ENCODE measurements at regions not wholly inside any gene's neighbourhood (a gene's known extent, or its start where the extent isn't known, plus 50 kb on each side); places are given as distances from the start of the nearest gene placed in this dataset.
A peak's percentile ranks its signal among the peaks of the same experiment; 100 is the strongest.

DNA sequence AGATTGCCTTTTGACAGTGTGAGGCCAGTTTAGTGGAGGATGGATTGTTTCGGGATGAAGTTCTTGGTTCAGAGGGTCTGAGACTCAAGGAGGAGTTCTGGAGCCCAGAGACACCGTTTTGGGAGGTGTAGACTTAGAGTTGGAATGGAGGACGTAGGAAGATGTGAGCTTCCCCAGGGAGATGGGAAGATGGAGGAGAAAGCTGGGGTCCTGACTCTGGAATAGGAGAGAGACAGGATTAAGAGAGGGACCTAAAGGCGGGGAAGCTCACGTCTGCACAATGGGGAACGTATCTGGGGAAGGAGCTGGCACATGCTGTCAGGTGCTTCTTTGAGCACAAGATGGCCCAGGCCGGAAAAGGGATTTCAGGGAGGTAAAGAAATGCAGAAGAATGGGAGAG lies 71.3 kb upstream of the CLDN5 start (continued):
- TF ChIP-seq, protein P1, sequence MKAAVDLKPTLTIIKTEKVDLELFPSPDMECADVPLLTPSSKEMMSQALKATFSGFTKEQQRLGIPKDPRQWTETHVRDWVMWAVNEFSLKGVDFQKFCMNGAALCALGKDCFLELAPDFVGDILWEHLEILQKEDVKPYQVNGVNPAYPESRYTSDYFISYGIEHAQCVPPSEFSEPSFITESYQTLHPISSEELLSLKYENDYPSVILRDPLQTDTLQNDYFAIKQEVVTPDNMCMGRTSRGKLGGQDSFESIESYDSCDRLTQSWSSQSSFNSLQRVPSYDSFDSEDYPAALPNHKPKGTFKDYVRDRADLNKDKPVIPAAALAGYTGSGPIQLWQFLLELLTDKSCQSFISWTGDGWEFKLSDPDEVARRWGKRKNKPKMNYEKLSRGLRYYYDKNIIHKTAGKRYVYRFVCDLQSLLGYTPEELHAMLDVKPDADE (conservative IDR thresholded peaks at IDR 0.05; ENCODE audit: control insufficient read depth, low read depth, low read length), result 0 out of 2 replicates have a peak, but pooled peaks have one; percentile 15
- 0 out of 2 replicates have a peak, but pooled peaks have one; percentile 3 for TF ChIP-seq KLF13 (tag; IDR thresholded peaks at IDR 0.05; ENCODE audit: borderline replicate concordance, low read depth)
- 0 out of 2 replicates have a peak, but pooled peaks have one; percentile 10 for TF ChIP-seq SREBF1 (IDR thresholded peaks at IDR 0.05; ENCODE audit: borderline replicate concordance, low read depth, low read length)
- 0 out of 2 replicates have a peak, but pooled peaks have one; percentile 29 for TF ChIP-seq XRCC5 (IDR thresholded peaks at IDR 0.05; ENCODE audit: low read depth, low read length)
- TF ChIP-seq DMBX1 (CRISPR knock-in tag; IDR thresholded peaks at IDR 0.05; ENCODE audit: borderline replicate concordance), result no peak
- TF ChIP-seq GATAD2A (IDR thresholded peaks at IDR 0.05), result no peak
- TF ChIP-seq ZSCAN29 (IDR thresholded peaks at IDR 0.05), result 0 out of 2 replicates have a peak, but pooled peaks have one; percentile 7
- TF ChIP-seq, protein P2, sequence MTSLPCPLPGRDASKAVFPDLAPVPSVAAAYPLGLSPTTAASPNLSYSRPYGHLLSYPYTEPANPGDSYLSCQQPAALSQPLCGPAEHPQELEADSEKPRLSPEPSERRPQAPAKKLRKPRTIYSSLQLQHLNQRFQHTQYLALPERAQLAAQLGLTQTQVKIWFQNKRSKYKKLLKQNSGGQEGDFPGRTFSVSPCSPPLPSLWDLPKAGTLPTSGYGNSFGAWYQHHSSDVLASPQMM (CRISPR knock-in tag; IDR thresholded peaks at IDR 0.05), result no peak
- peak; percentile 68; the same call in 1 of the 2 replicates for TF ChIP-seq ZC3H4 (CRISPR knock-in tag; IDR thresholded peaks at IDR 0.05; ENCODE audit: borderline replicate concordance)
- no peak for TF ChIP-seq RAD51 (IDR thresholded peaks at IDR 0.05; ENCODE audit: borderline replicate concordance, low read depth)
- TF ChIP-seq, protein P3, sequence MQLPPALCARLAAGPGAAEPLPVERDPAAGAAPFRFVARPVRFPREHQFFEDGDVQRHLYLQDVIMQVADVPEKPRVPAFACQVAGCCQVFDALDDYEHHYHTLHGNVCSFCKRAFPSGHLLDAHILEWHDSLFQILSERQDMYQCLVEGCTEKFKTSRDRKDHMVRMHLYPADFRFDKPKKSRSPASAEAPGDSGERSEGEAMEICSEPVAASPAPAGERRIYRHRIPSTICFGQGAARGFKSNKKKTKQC (CRISPR knock-in tag; IDR thresholded peaks at IDR 0.05), result 0 out of 2 replicates have a peak, but pooled peaks have one; percentile 19
- TF ChIP-seq, protein P4, sequence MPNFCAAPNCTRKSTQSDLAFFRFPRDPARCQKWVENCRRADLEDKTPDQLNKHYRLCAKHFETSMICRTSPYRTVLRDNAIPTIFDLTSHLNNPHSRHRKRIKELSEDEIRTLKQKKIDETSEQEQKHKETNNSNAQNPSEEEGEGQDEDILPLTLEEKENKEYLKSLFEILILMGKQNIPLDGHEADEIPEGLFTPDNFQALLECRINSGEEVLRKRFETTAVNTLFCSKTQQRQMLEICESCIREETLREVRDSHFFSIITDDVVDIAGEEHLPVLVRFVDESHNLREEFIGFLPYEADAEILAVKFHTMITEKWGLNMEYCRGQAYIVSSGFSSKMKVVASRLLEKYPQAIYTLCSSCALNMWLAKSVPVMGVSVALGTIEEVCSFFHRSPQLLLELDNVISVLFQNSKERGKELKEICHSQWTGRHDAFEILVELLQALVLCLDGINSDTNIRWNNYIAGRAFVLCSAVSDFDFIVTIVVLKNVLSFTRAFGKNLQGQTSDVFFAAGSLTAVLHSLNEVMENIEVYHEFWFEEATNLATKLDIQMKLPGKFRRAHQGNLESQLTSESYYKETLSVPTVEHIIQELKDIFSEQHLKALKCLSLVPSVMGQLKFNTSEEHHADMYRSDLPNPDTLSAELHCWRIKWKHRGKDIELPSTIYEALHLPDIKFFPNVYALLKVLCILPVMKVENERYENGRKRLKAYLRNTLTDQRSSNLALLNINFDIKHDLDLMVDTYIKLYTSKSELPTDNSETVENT (CRISPR knock-in tag; IDR thresholded peaks at IDR 0.05), result 0 out of 2 replicates have a peak, but pooled peaks have one; percentile 28
- TF ChIP-seq MCM3 (IDR thresholded peaks at IDR 0.05), result peak; percentile 63; the same call in 1 of the 2 replicates
- no peak for TF ChIP-seq MAZ (CRISPR knock-in tag; conservative IDR thresholded peaks at IDR 0.05 in 1 of 2, IDR thresholded peaks at IDR 0.05 in 1 of 2)
- peak; percentile 73; the same call in 1 of the 2 replicates for TF ChIP-seq PRMT5 (CRISPR knock-in tag; IDR thresholded peaks at IDR 0.05)
- 0 out of 2 replicates have a peak, but pooled peaks have one; percentile 67 for TF ChIP-seq EZH2 (IDR thresholded peaks at IDR 0.05; ENCODE audit: borderline replicate concordance, low read depth, low read length)
- TF ChIP-seq, protein P5, sequence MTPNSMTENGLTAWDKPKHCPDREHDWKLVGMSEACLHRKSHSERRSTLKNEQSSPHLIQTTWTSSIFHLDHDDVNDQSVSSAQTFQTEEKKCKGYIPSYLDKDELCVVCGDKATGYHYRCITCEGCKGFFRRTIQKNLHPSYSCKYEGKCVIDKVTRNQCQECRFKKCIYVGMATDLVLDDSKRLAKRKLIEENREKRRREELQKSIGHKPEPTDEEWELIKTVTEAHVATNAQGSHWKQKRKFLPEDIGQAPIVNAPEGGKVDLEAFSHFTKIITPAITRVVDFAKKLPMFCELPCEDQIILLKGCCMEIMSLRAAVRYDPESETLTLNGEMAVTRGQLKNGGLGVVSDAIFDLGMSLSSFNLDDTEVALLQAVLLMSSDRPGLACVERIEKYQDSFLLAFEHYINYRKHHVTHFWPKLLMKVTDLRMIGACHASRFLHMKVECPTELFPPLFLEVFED (CRISPR knock-in tag; conservative IDR thresholded peaks at IDR 0.05), result 0 out of 2 replicates have a peak, but pooled peaks have one; percentile 78
- no peak for TF ChIP-seq JUN (IDR thresholded peaks at IDR 0.05; ENCODE audit: borderline replicate concordance, low read depth, low read length)
- TF ChIP-seq JUN (CRISPR knock-in tag; IDR thresholded peaks at IDR 0.05; ENCODE audit: borderline replicate concordance), result no peak
- TF ChIP-seq EHMT2 (IDR thresholded peaks at IDR 0.05), result 0 out of 2 replicates have a peak, but pooled peaks have one; percentile 43
